ENCODE measurements at regions not wholly inside any gene's neighbourhood (a gene's known extent, or its start where the extent isn't known, plus 50 kb on each side); places are given as distances from the start of the nearest gene placed in this dataset.
"Not testable (repeated sequence)": the region's sequence is repeated elsewhere in the genome, so short reads cannot be mapped to it uniquely, and the experiment has no call there.

GRCh38 chr10:37015498-37015897, 109.9 kb upstream of the ANKRD30A start:
- ChIA-PET POLR2A (no interaction called here), CTCF (no interaction called here)
- DNase-seq: no peak
- TF ChIP-seq, protein P1, sequence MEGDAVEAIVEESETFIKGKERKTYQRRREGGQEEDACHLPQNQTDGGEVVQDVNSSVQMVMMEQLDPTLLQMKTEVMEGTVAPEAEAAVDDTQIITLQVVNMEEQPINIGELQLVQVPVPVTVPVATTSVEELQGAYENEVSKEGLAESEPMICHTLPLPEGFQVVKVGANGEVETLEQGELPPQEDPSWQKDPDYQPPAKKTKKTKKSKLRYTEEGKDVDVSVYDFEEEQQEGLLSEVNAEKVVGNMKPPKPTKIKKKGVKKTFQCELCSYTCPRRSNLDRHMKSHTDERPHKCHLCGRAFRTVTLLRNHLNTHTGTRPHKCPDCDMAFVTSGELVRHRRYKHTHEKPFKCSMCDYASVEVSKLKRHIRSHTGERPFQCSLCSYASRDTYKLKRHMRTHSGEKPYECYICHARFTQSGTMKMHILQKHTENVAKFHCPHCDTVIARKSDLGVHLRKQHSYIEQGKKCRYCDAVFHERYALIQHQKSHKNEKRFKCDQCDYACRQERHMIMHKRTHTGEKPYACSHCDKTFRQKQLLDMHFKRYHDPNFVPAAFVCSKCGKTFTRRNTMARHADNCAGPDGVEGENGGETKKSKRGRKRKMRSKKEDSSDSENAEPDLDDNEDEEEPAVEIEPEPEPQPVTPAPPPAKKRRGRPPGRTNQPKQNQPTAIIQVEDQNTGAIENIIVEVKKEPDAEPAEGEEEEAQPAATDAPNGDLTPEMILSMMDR (IDR thresholded peaks at IDR 0.05): no peak
- Mint-ChIP-seq H3K4me3 (no peak overlapping the region), H3K4me1 (ENCODE audit: low read depth) (no peaks in the 10 kb centered on the region), H3K36me3 (ENCODE audit: low read depth) (no peaks in the 10 kb centered on the region), H3K9me3 (peaks cover 5% of the 10 kb centered on the region), H3K27me3 (no peaks in the 10 kb centered on the region), H3K27ac (no peak overlapping the region)
- intact Hi-C loops (cut with micrococcal nuclease): no loop called here
- ATAC-seq: no peak

- ATAC-seq: no peak
- H3K27me3 Mint-ChIP-seq: no peaks in the 10 kb centered on the region
- DNase-seq: no peak
- no peaks in the 10 kb centered on the region for H3K36me3 Mint-ChIP-seq (ENCODE audit: low read depth)
- no peak overlapping the region for H3K4me3 Mint-ChIP-seq
- H3K4me1 Mint-ChIP-seq (ENCODE audit: low read depth): no peaks in the 10 kb centered on the region
- H3K27ac Mint-ChIP-seq: no peak overlapping the region
- ChIA-PET POLR2A (no interaction called here), CTCF (no interaction called here)
- TF ChIP-seq, protein P1 (IDR thresholded peaks at IDR 0.05): no peak
- peaks cover 3% of the 10 kb centered on the region for H3K9me3 Mint-ChIP-seq
- intact Hi-C loops (cut with micrococcal nuclease): no loop called here
Observed at GRCh38 chr10:37010741-37011140, 114.7 kb upstream of the ANKRD30A start.

DNA sequence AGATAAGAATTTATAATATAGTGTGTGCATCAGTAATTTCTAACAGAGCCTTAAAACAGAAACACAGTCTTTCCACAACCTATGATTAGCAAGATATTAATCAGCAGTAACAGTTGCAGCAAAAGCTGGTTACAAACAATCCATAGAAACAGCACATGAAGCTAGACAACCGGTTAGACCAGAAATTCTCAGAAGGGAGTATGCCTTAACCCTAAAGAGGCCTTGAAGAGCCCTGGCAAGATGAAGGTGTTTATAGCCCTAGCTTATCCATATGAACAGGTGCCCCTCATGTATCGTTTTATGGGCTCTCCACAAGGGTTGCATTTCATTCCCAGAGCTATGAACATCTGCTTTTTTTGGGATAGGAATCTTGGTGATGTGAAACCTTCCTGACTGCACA, 117.1 kb upstream of the ANKRD30A start:
- H3K4me3 Mint-ChIP-seq; intact Hi-C loops (cut with micrococcal nuclease); H3K4me1 Mint-ChIP-seq (ENCODE audit: low read depth); H3K9me3 Mint-ChIP-seq; ATAC-seq; H3K27ac Mint-ChIP-seq; DNase-seq; H3K36me3 Mint-ChIP-seq (ENCODE audit: low read depth); CTCF ChIA-PET; H3K27me3 Mint-ChIP-seq: not testable (repeated sequence)
- POLR2A ChIA-PET: interaction anchor here (0.7 kb wide), 1 partner anchor 375 kb away, joined by 3 read pairs; no protein-coding TSS in a partner anchor

- no peak for DNase-seq
- Mint-ChIP-seq H3K9me3 (peaks cover 8% of the 10 kb centered on the region), H3K27ac (no peak overlapping the region), H3K27me3 (no peaks in the 10 kb centered on the region), H3K4me1 (ENCODE audit: low read depth) (no peaks in the 10 kb centered on the region), H3K4me3 (no peak overlapping the region), H3K36me3 (ENCODE audit: low read depth) (no peaks in the 10 kb centered on the region)
- POLR2A ChIA-PET: no interaction called here
- intact Hi-C loops (cut with micrococcal nuclease): no loop called here
- CTCF ChIA-PET: no interaction called here
- ATAC-seq: no peak
- TF ChIP-seq, protein P1 (IDR thresholded peaks at IDR 0.05): no peak
Observed at GRCh38 chr10:37003126-37003525, 122.3 kb upstream of the ANKRD30A start.

DNA sequence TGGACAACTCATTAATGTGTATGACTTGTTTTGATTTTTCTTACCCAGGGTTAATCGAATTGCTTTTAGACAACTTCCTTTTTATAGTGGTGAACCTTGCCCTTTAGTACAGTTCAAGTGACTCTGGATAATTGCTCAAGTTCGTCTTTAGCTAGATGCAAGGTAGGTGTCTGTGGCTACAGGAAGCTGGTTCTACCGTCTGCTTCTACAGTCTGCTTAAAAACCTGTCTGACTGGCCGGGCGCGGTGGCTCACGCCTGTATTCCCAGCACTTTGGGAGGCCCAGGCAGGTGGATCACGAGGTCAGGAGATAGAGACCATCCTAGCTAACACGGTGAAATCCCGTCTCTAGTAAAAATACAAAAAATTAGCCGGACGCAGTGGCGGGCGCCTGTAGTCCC, 129.6 kb upstream of the ANKRD30A start:
- POLR2A ChIA-PET; DNase-seq; intact Hi-C loops (cut with micrococcal nuclease); H3K36me3 Mint-ChIP-seq (ENCODE audit: low read depth); H3K27me3 Mint-ChIP-seq; H3K4me1 Mint-ChIP-seq (ENCODE audit: low read depth); CTCF ChIA-PET; ATAC-seq; H3K4me3 Mint-ChIP-seq; H3K27ac Mint-ChIP-seq: not testable (repeated sequence)
- peaks cover 14% of the 10 kb centered on the region for H3K9me3 Mint-ChIP-seq

- H3K36me3 Mint-ChIP-seq (ENCODE audit: low read depth): no peaks in the 10 kb centered on the region
- H3K9me3 Mint-ChIP-seq: peaks cover 14% of the 10 kb centered on the region
- ChIA-PET POLR2A (no interaction called here), CTCF (no interaction called here)
- no peak overlapping the region for H3K27ac Mint-ChIP-seq
- intact Hi-C loops (cut with micrococcal nuclease): no loop called here
- no peak for ATAC-seq
- DNase-seq: no peak
- no peak overlapping the region for H3K4me3 Mint-ChIP-seq
- H3K27me3 Mint-ChIP-seq: no peaks in the 10 kb centered on the region
- TF ChIP-seq, protein P1 (IDR thresholded peaks at IDR 0.05): no peak
- H3K4me1 Mint-ChIP-seq (ENCODE audit: low read depth): no peaks in the 10 kb centered on the region
Observed at GRCh38 chr10:36994886-36995285, 130.5 kb upstream of the ANKRD30A start.
